NB4 (cell line): ENCODE measurements at regions not wholly inside any gene's neighbourhood (a gene's known extent, or its start where the extent isn't known, plus 50 kb on each side); places are given as distances from the start of the nearest gene placed in this dataset.

ENCODE experiments used
- POLR2A ChIP-seq: IDR thresholded peaks from 2 replicates; pipeline ENCODE4 v1.6.1; 2011; ENCODE audit warnings: mild to moderate bottlenecking; ENCODE audit not compliant: insufficient read length; ENCODE audit errors: extremely low read depth
- TF ChIP-seq, protein P1 (sequence below): IDR thresholded peaks from one replicate; pipeline ENCODE4 v1.5.1; 2012; ENCODE audit warnings: low read depth, low read length

DNA sequence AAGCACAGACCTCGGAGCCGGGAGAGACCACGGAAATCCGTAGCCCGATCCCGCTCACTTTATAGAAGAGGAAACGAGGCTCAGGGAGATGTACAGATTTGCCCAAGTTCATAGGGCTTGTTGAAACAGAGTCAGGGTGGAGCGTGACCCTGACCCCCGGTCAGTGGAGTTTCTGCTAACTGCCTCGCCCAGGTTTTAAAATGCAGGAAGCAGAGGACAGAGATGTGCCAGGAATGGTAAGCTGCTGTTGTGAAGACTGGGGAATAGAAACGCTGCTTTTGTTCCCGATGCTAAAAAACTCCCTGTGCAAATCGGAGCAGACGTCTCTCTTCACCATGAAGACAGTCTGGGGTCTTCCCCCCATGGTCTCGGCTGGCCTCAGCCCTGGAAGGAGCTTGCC is 403.0 kb downstream of the SEC14L1 start:
- no peak for TF ChIP-seq POLR2A
- TF ChIP-seq, protein P1, sequence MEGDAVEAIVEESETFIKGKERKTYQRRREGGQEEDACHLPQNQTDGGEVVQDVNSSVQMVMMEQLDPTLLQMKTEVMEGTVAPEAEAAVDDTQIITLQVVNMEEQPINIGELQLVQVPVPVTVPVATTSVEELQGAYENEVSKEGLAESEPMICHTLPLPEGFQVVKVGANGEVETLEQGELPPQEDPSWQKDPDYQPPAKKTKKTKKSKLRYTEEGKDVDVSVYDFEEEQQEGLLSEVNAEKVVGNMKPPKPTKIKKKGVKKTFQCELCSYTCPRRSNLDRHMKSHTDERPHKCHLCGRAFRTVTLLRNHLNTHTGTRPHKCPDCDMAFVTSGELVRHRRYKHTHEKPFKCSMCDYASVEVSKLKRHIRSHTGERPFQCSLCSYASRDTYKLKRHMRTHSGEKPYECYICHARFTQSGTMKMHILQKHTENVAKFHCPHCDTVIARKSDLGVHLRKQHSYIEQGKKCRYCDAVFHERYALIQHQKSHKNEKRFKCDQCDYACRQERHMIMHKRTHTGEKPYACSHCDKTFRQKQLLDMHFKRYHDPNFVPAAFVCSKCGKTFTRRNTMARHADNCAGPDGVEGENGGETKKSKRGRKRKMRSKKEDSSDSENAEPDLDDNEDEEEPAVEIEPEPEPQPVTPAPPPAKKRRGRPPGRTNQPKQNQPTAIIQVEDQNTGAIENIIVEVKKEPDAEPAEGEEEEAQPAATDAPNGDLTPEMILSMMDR = no peak
